H9 (cell line): ENCODE measurements at regions not wholly inside any gene's neighbourhood (a gene's known extent, or its start where the extent isn't known, plus 50 kb on each side); places are given as distances from the start of the nearest gene placed in this dataset.

Experiments used
- DNase-seq: peaks from one replicate; pipeline ENCODE4 v3.0.0-alpha.2; 2017
- H2AFZ ChIP-seq: one replicate; pipeline ENCODE4 v1.6.1; 2013; ENCODE audit warnings: mild to moderate bottlenecking, low read length, control low read depth, moderate library complexity
- H2AK5ac ChIP-seq: 2 replicates; pipeline ENCODE4 v1.6.1; 2013; ENCODE audit warnings: low read length, control low read depth, mixed read lengths; ENCODE audit not compliant: insufficient read length
- H2BK120ac ChIP-seq: one replicate; pipeline ENCODE4 v1.6.1; 2013; ENCODE audit warnings: low read depth, mild to moderate bottlenecking, low read length, control low read depth, inconsistent platforms; ENCODE audit not compliant: poor library complexity, severe bottlenecking
- H2BK12ac ChIP-seq: 2 replicates; pipeline ENCODE4 v1.6.1; 2013; ENCODE audit warnings: low read length, control low read depth, mixed read lengths, low read depth; ENCODE audit not compliant: insufficient read length
- H2BK15ac ChIP-seq: 2 replicates; pipeline ENCODE4 v1.6.1; 2013; ENCODE audit warnings: low read depth, low read length, control low read depth
- H2BK20ac ChIP-seq: one replicate; pipeline ENCODE4 v1.6.1; 2013; ENCODE audit warnings: low read depth, mild to moderate bottlenecking, low read length, control low read depth, inconsistent platforms; ENCODE audit not compliant: poor library complexity, severe bottlenecking
- H2BK5ac ChIP-seq: 2 replicates; pipeline ENCODE4 v1.6.1; 2013; ENCODE audit warnings: low read length, control low read depth, mixed read lengths; ENCODE audit not compliant: insufficient read length
- H3K14ac ChIP-seq: 2 replicates; pipeline ENCODE4 v1.6.1; 2013; ENCODE audit warnings: low read length, control low read depth; ENCODE audit not compliant: insufficient read depth
- H3K18ac ChIP-seq: 2 replicates; pipeline ENCODE4 v1.6.1; 2013; ENCODE audit warnings: low read depth, mild to moderate bottlenecking, mixed read lengths, low read length, control low read depth; ENCODE audit not compliant: insufficient read length
- H3K23ac ChIP-seq: 2 replicates; pipeline ENCODE4 v1.6.1; 2013; ENCODE audit warnings: low read length, control low read depth, mixed read lengths, low read depth; ENCODE audit not compliant: insufficient read length
- H3K23me2 ChIP-seq: 2 replicates; pipeline ENCODE4 v1.6.1; 2013; ENCODE audit warnings: low read depth, mild to moderate bottlenecking, mixed read lengths, low read length, control low read depth; ENCODE audit not compliant: insufficient read length, poor library complexity, severe bottlenecking
- H3K27ac ChIP-seq: 2 replicates; pipeline ENCODE4 v1.5.1; 2013; ENCODE audit warnings: low read length, control low read depth, mixed read lengths, low read depth; ENCODE audit not compliant: insufficient read length
- H3K27me3 ChIP-seq: 2 replicates; pipeline ENCODE4 v1.6.1; 2013; ENCODE audit warnings: low read length, control low read depth, inconsistent platforms; ENCODE audit not compliant: insufficient read depth
- H3K4ac ChIP-seq: 2 replicates; pipeline ENCODE4 v1.6.1; 2013; ENCODE audit warnings: low read depth, mild to moderate bottlenecking, control low read depth, inconsistent platforms, low read length, moderate library complexity
- H3K4me1 ChIP-seq: 2 replicates; pipeline ENCODE4 v1.6.1; 2013; ENCODE audit warnings: low read length, control low read depth, inconsistent platforms; ENCODE audit not compliant: insufficient read depth
- H3K4me2 ChIP-seq: 2 replicates; pipeline ENCODE4 v1.6.1; 2013; ENCODE audit warnings: low read length, control low read depth, mixed read lengths; ENCODE audit not compliant: insufficient read length, insufficient read depth
- H3K56ac ChIP-seq: 2 replicates; pipeline ENCODE4 v1.6.1; 2013; ENCODE audit warnings: low read depth, mild to moderate bottlenecking, mixed read lengths, low read length, control low read depth; ENCODE audit not compliant: insufficient read length
- H3K79me1 ChIP-seq: 2 replicates; pipeline ENCODE4 v1.6.1; 2013; ENCODE audit warnings: low read depth, mild to moderate bottlenecking, moderate library complexity, low read length, control low read depth, inconsistent platforms; ENCODE audit not compliant: insufficient read depth, poor library complexity, severe bottlenecking
- H3K79me2 ChIP-seq: 2 replicates; pipeline ENCODE4 v1.6.1; 2013; ENCODE audit warnings: low read length, control low read depth, inconsistent platforms; ENCODE audit not compliant: insufficient read depth
- H3K9ac ChIP-seq: 2 replicates; pipeline ENCODE4 v1.6.1; 2013; ENCODE audit warnings: low read length, control low read depth, mixed read lengths; ENCODE audit not compliant: insufficient read length; ENCODE audit errors: extremely low read depth
- H3K9me3 ChIP-seq: one replicate; pipeline ENCODE4 v1.6.1; 2013; ENCODE audit warnings: low read depth, low read length, inconsistent platforms; ENCODE audit not compliant: control insufficient read depth
- H3T11ph ChIP-seq: one replicate; pipeline ENCODE4 v1.6.1; 2013; ENCODE audit warnings: mild to moderate bottlenecking, low read length, control low read depth, inconsistent platforms
- H4K20me1 ChIP-seq: one replicate; pipeline ENCODE4 v1.6.1; 2013; ENCODE audit not compliant: control insufficient read depth, insufficient read length, insufficient read depth
- H4K5ac ChIP-seq: 2 replicates; pipeline ENCODE4 v1.6.1; 2013; ENCODE audit warnings: low read depth, mild to moderate bottlenecking, mixed read lengths, low read length, control low read depth; ENCODE audit not compliant: insufficient read length
- H4K8ac ChIP-seq: replicated peaks from 2 replicates; pipeline ENCODE4 v1.6.1; 2013; ENCODE audit warnings: low read length, control low read depth, mixed read lengths, low read depth; ENCODE audit not compliant: insufficient read length
- H4K91ac ChIP-seq: 2 replicates; pipeline ENCODE4 v1.6.1; 2013; ENCODE audit warnings: low read depth, mild to moderate bottlenecking, moderate library complexity, mixed read lengths, low read length, control low read depth; ENCODE audit not compliant: insufficient read length
- H3K27ac Mint-ChIP-seq, 3 experiments: 2 replicates in 2 of 3; 3 replicates in 1 of 3; pipeline ENCODE4 v1.8.0; 2020 to 2021; ENCODE audit warnings: mixed read lengths in 3 of 3, mild to moderate bottlenecking in 1 of 3, moderate library complexity in 1 of 3
- H3K27me3 Mint-ChIP-seq: 2 replicates; pipeline ENCODE4 v1.8.0; 2021; ENCODE audit warnings: low read depth, mild to moderate bottlenecking, moderate library complexity, mixed read lengths
- H3K36me3 Mint-ChIP-seq, 3 experiments: 2 replicates in 2 of 3; 3 replicates in 1 of 3; pipeline ENCODE4 v1.8.0; 2020 to 2021; ENCODE audit warnings: low read depth in 3 of 3, mixed read lengths in 3 of 3; ENCODE audit not compliant: insufficient read depth in 1 of 3
- H3K4me1 Mint-ChIP-seq, 2 experiments: 2 replicates each; pipeline ENCODE4 v1.8.0; 2020; ENCODE audit warnings: mixed read lengths in 2 of 2
- H3K4me3 Mint-ChIP-seq, 2 experiments: 2 replicates in 1 of 2; 3 replicates in 1 of 2; pipeline ENCODE4 v1.8.0; 2020 to 2021; ENCODE audit warnings: mild to moderate bottlenecking in 2 of 2, mixed read lengths in 2 of 2, moderate library complexity in 1 of 2
- H3K9me3 Mint-ChIP-seq, 2 experiments: 2 replicates in 1 of 2; 3 replicates in 1 of 2; pipeline ENCODE4 v1.8.0; 2020; ENCODE audit warnings: mild to moderate bottlenecking in 2 of 2, mixed read lengths in 2 of 2, moderate library complexity in 1 of 2
- WGBS: extraction: QIAGEN DNeasy Blood & Tissue Kit; methylation state at CpG from one replicate; pipeline ENCODE4 v1.1.7; 2013; ENCODE audit warnings: missing lambda C conversion rate, low lambda C conversion rate, mixed read lengths; ENCODE audit not compliant: insufficient read length; ENCODE audit errors: extremely low coverage; 5-methylcytosine and 5-hydroxymethylcytosine counted together
- TF ChIP-seq, protein P1 (sequence below): fragments of 200-600 bp; sonication (generic); conservative IDR thresholded peaks from 3 replicates; pipeline ENCODE4 v1.8.0; 2021; ENCODE audit warnings: antibody characterized with exemption, mild to moderate bottlenecking

GRCh38 chr18:2451556-2451955 lies 119.7 kb downstream of the METTL4 start:
- H2BK120ac ChIP-seq = no peak overlapping the region
- H3K79me1 ChIP-seq = no peaks in the 10 kb centered on the region
- Mint-ChIP-seq H3K4me1 (no peaks in the 10 kb centered on the region), H3K27me3 (no peaks in the 10 kb centered on the region), H3K27ac (no peak overlapping the region), H3K9me3 (peaks cover 0 to 2% of the 10 kb centered on the region in 2 experiments; a peak in 3 of 5 replicates), H3K4me3 (no peak overlapping the region), H3K36me3 (peaks cover 0 to 2% (median 0%) of the 10 kb centered on the region in 3 experiments; a peak in 1 of 7 replicates)
- no CpG with 5 or more reads among the region's 1 CpG for WGBS
- H2AFZ ChIP-seq = no peak overlapping the region
- H3K4ac ChIP-seq = no peak overlapping the region
- no peak overlapping the region for H3K56ac ChIP-seq
- H3K9me3 ChIP-seq = no peaks in the 10 kb centered on the region
- TF ChIP-seq, protein P1, sequence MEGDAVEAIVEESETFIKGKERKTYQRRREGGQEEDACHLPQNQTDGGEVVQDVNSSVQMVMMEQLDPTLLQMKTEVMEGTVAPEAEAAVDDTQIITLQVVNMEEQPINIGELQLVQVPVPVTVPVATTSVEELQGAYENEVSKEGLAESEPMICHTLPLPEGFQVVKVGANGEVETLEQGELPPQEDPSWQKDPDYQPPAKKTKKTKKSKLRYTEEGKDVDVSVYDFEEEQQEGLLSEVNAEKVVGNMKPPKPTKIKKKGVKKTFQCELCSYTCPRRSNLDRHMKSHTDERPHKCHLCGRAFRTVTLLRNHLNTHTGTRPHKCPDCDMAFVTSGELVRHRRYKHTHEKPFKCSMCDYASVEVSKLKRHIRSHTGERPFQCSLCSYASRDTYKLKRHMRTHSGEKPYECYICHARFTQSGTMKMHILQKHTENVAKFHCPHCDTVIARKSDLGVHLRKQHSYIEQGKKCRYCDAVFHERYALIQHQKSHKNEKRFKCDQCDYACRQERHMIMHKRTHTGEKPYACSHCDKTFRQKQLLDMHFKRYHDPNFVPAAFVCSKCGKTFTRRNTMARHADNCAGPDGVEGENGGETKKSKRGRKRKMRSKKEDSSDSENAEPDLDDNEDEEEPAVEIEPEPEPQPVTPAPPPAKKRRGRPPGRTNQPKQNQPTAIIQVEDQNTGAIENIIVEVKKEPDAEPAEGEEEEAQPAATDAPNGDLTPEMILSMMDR = no peak
- no peak overlapping the region for H3K27ac ChIP-seq
- no peaks in the 10 kb centered on the region for H3K4me1 ChIP-seq
- H4K5ac ChIP-seq = no peak overlapping the region
- H4K8ac ChIP-seq = no peak overlapping the region
- H2BK5ac ChIP-seq = no peak overlapping the region
- H4K91ac ChIP-seq = no peak overlapping the region
- no peak overlapping the region for H2BK12ac ChIP-seq
- no peak overlapping the region for H2BK20ac ChIP-seq
- no peak overlapping the region for H2BK15ac ChIP-seq
- H3T11ph ChIP-seq = no peak overlapping the region
- no peaks in the 10 kb centered on the region for H3K27me3 ChIP-seq
- no peaks in the 10 kb centered on the region for H3K23me2 ChIP-seq
- no peak for DNase-seq
- H3K23ac ChIP-seq = no peak overlapping the region
- H3K14ac ChIP-seq = no peak overlapping the region
- H4K20me1 ChIP-seq = no peaks in the 10 kb centered on the region
- no peak overlapping the region for H3K18ac ChIP-seq
- H3K9ac ChIP-seq = no peak overlapping the region
- H3K4me2 ChIP-seq = no peak overlapping the region
- H3K79me2 ChIP-seq = no peaks in the 10 kb centered on the region
- no peak overlapping the region for H2AK5ac ChIP-seq
